MM.1S (cell line): ENCODE measurements at regions not wholly inside any gene's neighbourhood (a gene's known extent, or its start where the extent isn't known, plus 50 kb on each side); places are given as distances from the start of the nearest gene placed in this dataset.

Experiments
- EZH2 ChIP-seq: fragments of 300-600 bp; sonication (generic); optimal IDR thresholded peaks from 2 replicates; pipeline ENCODE3; 2017; ENCODE audit warnings: low read depth, mild to moderate bottlenecking, antibody characterized with exemption, low read length, mixed read lengths
- EZH2phosphoT487 ChIP-seq: fragments of 300-600 bp; sonication (generic); IDR thresholded peaks from 2 replicates; pipeline ENCODE4 v1.6.1; 2018; ENCODE audit warnings: antibody characterized with exemption, low read length
- TF ChIP-seq, protein P1 (sequence below): fragments of 300-600 bp; sonication (generic); IDR thresholded peaks from 2 replicates; pipeline ENCODE4 v1.5.1; 2016; ENCODE audit warnings: antibody characterized with exemption, low read length, mixed read lengths

DNA sequence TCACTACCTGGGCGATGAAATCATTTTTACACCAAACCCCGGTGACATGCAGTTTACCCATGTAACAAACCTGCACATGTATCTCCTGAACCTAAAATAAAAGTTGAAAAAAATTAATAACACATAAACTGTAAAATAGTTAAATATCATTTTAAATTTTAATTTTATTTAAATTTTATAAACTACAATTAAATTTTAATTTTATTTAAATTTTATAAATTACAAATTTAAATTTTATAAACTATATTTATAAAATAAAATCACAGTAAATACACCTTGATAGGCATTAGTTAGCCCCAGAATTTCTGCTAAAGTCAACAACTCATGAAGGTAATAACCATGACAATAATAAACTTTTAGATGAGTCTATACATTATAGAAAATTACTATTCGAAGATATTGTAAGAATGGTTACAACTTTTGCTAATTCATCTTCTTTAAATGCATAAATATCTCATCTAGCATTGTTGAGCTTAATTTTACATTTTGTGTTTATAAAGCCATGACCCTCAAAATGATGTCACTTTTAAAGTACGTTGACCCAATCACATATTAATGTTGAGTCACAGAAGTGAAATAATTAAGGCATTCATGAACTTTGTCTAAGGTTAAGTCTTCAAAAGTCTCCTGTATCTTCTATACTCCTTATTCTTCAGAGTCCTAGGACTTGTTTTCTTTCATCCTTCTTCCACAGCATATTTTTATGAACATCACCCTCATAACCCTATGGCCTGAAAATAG is 755.8 kb upstream of the LCORL start:
- TF ChIP-seq, protein P1, sequence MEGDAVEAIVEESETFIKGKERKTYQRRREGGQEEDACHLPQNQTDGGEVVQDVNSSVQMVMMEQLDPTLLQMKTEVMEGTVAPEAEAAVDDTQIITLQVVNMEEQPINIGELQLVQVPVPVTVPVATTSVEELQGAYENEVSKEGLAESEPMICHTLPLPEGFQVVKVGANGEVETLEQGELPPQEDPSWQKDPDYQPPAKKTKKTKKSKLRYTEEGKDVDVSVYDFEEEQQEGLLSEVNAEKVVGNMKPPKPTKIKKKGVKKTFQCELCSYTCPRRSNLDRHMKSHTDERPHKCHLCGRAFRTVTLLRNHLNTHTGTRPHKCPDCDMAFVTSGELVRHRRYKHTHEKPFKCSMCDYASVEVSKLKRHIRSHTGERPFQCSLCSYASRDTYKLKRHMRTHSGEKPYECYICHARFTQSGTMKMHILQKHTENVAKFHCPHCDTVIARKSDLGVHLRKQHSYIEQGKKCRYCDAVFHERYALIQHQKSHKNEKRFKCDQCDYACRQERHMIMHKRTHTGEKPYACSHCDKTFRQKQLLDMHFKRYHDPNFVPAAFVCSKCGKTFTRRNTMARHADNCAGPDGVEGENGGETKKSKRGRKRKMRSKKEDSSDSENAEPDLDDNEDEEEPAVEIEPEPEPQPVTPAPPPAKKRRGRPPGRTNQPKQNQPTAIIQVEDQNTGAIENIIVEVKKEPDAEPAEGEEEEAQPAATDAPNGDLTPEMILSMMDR: no peak
- no peak for TF ChIP-seq EZH2phosphoT487
- no peak for TF ChIP-seq EZH2
